ENCODE measurements at regions not wholly inside any gene's neighbourhood (a gene's known extent, or its start where the extent isn't known, plus 50 kb on each side); places are given as distances from the start of the nearest gene placed in this dataset.

DNA sequence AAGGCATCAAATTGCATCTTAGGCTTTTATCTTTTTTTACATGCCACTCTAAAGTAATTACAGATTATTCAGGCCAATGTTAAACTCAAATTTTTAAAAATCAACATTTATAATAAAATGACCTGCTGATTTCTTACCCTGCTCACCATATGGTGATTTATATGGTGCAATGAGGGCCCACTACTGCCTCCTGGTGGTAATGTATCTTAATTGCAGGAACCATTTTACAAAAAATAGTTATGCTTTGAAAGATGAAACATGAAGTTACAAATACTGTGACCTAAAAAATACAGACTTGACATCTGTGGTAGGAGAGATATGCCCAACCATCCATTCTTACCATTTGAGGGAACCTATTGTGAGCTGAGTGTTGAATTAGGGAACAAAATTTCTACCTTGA, 292.6 kb upstream of the TAS2R1 start:
- TF ChIP-seq, protein P1, sequence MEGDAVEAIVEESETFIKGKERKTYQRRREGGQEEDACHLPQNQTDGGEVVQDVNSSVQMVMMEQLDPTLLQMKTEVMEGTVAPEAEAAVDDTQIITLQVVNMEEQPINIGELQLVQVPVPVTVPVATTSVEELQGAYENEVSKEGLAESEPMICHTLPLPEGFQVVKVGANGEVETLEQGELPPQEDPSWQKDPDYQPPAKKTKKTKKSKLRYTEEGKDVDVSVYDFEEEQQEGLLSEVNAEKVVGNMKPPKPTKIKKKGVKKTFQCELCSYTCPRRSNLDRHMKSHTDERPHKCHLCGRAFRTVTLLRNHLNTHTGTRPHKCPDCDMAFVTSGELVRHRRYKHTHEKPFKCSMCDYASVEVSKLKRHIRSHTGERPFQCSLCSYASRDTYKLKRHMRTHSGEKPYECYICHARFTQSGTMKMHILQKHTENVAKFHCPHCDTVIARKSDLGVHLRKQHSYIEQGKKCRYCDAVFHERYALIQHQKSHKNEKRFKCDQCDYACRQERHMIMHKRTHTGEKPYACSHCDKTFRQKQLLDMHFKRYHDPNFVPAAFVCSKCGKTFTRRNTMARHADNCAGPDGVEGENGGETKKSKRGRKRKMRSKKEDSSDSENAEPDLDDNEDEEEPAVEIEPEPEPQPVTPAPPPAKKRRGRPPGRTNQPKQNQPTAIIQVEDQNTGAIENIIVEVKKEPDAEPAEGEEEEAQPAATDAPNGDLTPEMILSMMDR (IDR thresholded peaks at IDR 0.05 in 8 of 11, conservative IDR thresholded peaks at IDR 0.05 in 3 of 11) = no peak
- TF ChIP-seq POLR2A (IDR thresholded peaks at IDR 0.05) = no peak
